ENCODE measurements at regions not wholly inside any gene's neighbourhood (a gene's known extent, or its start where the extent isn't known, plus 50 kb on each side); places are given as distances from the start of the nearest gene placed in this dataset.
"Not testable (repeated sequence)": the region's sequence is repeated elsewhere in the genome, so short reads cannot be mapped to it uniquely, and the experiment has no call there.

DNA sequence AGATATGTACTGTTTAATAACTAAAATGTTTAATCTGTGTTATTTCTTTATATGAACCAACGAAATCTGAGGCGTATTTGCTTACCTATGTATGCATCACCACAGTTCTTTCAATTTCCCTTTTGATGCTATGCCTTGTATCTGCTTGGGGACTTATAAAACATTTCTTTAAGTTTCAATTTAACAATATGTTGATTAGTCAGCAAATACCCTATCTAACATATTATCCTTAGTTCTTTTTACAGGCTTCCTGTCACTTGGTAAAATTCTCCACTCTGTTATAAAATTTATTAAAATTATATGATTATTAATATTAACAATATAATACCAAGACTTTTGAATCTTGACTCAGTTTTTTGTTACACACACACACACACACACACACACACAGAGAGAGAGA is 174.3 kb downstream of the CPS1 start:
- no peak for DNase-seq

- DNase-seq, result not testable (repeated sequence)
Measured at GRCh38 chr2:210746826-210747225, 190.4 kb downstream of the CPS1 start.

- DNase-seq, result no peak
Measured at GRCh38 chr2:210752532-210752931, 196.1 kb downstream of the CPS1 start.

GRCh38 chr2:210753386-210753785 is 197.0 kb downstream of the CPS1 start:
- DNase-seq, result no peak

GRCh38 chr2:210756855-210757254 is 200.5 kb downstream of the CPS1 start:
- DNase-seq, result no peak

DNA sequence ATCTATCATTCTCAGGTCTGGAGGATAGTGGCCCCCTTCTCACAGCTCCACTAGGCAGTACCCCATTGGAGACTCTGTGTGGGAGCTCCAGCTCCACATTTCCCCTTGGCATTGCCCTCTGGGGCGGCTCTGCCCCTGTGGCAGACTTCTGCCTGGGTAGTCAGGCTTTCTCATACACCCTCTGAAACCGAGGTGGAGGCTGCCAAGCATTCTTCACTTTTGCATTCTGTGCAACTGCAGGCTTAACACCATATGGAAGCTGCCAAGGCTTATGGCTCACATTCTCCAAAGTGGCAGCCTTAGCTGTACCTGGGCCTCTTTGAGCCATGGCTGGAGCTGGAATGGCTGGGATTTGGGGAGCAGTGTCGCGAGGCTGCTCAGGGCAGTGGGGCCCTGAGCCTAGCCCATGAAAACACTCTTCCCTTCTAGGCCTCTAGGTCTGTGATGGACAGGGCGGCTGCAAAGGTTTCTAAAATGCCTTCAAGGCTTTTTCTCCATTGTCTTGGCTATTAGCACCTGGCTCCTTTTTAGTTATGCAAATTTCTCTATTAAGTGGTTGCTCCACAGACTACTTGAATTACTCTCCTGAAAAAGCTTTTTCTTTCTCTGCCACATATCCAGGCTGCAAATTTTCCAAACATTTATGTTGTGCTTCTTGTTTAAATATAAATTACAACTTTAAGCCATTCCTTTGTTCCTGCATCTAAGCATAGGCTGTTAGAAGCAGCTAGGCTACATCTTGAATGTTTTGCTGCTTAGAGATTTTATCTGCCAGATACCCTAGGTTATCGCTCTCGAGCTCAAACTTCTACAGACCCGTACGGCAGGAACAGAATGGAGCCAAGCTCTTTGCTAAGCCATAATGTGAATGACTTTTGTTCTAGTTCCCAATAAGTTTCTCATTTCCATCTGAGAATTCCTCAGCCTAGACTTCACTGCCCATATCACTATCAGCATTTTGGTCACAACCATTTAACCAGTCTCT is 206.5 kb downstream of the CPS1 start:
- no peak for DNase-seq

- no peak for DNase-seq
Measured at GRCh38 chr2:210768329-210768910, 212.0 kb downstream of the CPS1 start.

DNA sequence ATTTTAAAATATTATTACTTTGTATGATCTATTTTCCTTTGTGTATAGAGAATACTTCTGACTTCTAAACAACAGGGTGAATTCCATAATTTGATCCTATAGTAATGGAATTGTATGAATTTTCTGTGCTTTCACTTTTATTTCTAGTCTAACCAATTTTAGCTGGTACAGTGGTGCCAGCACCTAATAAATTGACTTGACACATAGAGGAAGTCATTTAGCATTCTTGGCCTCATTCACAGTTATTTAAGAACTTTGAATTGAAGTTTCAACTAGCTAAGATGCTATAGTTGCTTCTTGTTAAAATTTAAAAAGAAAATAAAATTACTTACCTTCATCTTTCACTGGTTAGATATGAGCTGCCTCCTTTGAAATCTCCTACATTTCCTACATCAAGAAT is 220.4 kb downstream of the CPS1 start:
- no peak for DNase-seq

GRCh38 chr2:210782222-210782621 is 225.8 kb downstream of the CPS1 start:
- no peak for DNase-seq

DNA sequence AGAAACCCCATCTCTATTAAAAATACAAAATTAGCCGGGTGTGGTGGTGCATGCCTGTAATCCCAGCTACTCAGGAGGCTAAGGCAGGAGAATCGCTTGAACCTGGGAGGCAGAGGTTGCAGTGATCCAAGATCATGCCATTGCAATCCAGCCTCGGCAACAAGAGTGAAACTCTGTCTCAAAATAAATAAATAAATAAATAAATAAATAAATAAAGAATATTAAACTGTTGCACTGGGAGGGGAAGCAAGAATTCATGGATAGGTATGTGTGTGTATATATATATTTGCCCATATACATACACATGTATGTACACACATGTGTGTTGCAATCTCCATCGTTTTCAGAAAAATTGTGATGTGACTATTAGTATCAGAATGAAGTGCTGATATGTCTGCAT is 231.4 kb downstream of the CPS1 start:
- not testable (repeated sequence) for DNase-seq

- DNase-seq, result no peak
Measured at GRCh38 chr2:210792000-210792399, 235.6 kb downstream of the CPS1 start.

DNA sequence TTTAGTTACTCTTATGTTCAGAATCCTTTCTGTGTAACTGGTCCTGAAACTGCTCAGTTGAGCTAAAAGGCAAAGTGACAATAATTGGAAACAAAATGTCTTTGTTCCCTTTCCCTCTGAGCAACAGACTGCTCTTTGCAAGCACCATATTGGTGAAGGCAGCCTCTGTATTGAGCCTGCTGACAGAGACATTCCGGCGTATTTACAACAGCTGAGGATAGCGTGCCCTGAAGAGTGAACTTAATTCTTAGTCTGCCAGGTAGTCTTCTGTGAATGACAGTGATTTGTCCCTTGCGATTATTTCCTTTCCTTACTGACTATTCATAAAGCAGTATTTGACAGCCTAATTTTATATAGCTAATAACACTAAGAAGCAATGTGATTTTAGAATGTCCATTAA is 239.1 kb downstream of the CPS1 start:
- DNase-seq, result no peak

DNA sequence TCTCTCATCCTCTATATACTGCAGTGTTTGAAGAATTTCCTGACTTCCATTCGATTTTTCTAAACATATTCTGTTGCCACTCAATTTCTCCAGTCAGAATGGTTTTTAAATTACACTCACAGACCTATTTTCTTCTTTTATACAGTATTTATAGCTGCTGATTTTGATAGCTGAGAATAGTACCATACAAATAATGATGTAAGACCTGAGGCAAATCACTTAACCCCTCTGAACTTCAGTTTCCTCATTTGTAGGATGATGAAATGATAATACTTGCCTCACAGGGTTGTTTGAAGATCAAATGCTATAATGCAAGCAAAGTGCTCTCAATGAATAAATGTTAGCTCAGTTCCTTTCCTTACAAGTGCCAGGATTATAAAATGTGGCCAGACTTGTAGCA is 241.8 kb downstream of the CPS1 start:
- no peak for DNase-seq

DNA sequence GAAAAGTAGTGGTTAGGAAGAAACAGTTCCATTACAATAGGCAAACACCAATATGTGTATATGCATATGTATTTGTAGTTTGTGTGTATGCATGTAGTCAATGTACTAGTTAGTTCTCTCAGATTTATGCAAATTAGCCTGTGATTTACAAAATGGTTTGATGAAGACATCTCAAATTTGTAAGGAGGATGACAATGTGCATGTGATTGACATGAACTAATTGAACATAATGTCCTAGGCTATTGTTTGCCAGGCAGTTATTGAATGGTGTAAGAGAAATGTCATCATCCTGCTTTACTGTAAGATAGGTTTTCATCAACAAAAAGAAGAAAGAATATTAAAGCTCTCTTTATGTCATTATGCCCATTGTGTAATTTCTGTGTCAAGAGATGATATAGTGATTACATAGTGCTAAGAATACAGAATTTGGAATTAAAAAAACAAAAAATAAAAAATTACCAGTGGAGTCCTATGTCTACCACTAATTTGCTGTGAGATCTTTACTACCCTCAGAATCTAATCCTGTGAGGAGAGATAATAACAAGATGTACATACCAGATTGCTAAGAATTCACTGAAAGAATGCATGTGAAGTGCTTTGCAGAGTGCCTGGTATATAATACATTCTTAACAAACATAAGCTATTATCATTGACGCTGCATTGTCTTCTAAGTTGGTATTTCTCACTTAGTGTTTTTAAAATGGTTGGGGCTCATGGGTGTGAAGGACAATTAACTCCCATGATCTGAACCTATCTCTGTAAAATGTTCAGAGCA is 258.0 kb downstream of the CPS1 start:
- DNase-seq, result no peak

GRCh38 chr2:210816769-210817168 is 260.4 kb downstream of the CPS1 start:
- DNase-seq, result no peak

DNA sequence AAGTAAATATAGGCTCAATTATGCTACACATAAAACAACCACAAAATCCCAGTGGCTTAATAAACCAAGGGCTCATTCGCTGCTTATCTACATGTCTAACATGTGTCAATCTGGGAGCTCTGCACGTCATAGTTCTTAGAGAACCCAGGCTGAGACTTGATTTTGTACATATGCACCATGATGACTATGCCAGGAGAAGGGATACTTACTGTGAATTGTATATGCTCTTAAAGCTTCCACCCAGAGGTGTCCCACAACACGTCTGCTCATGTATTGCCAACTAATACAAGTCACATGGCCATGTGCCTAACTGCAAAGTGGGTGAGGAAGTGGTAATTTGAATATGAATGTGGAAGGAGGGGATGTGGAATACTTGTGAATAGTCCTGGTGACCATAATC is 262.1 kb downstream of the CPS1 start:
- DNase-seq, result no peak

- no peak for DNase-seq
Measured at GRCh38 chr2:210833403-210833802, 277.0 kb downstream of the CPS1 start.

DNA sequence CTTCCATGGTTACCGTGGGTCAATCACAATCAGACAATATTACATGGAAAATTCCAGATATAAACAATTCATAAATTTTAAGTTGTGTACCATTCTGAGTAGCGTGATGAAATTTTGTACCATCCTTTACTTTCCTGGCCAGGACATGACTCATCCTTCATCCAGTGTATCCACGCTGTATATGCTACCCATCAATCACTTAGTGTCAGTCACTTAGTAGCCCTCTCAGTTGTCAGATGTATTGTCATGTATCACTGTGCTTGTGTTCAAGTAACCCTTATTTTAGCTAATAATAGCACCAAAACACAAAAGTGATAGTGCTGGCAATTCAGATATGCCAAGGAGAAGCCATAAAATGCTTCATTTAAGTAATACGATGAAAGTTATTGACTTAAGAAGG is 282.6 kb downstream of the CPS1 start:
- DNase-seq, result no peak

- no peak for DNase-seq
Measured at GRCh38 chr2:210839450-210839849, 283.1 kb downstream of the CPS1 start.

DNA sequence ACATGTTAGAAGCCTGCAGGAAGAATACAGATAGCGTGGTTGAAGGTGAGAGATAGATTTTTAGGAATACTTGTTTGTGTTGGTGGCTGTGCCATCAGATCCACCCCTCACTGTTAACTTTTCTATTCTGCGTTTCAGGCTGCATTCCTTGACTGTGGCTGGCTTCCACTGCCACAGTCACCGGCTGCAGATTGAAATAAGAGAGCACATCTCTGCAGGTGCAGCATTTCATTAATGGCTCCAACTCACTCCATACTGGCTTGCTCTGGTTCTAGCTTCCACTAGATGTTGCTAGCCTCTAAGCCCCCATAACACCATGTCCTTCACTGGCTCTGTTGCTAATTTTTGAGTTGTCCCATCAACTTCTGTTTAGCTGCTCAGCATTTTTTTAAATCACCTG is 286.5 kb downstream of the CPS1 start:
- DNase-seq, result no peak

- no peak for DNase-seq
Measured at GRCh38 chr2:210844016-210844415, 287.6 kb downstream of the CPS1 start.

GRCh38 chr2:210859314-210859713 is 302.9 kb downstream of the CPS1 start:
- DNase-seq, result no peak

- no peak for DNase-seq
Measured at GRCh38 chr2:210860276-210860675, 303.9 kb downstream of the CPS1 start.

Measured in CD4-positive, alpha-beta T cell treated with Interleukin-10 for 1 hour (primary cell).